ENCODE measurements at regions not wholly inside any gene's neighbourhood (a gene's known extent, or its start where the extent isn't known, plus 50 kb on each side); places are given as distances from the start of the nearest gene placed in this dataset.
"Not testable (repeated sequence)": the region's sequence is repeated elsewhere in the genome, so short reads cannot be mapped to it uniquely, and the experiment has no call there.

- not testable (repeated sequence) for TF ChIP-seq POLR2A, EP300, POLR2AphosphoS5, CTCF (IDR thresholded peaks at IDR 0.05)
Measured at GRCh38 chr21:10461445-10461844, 59.9 kb upstream of the TPTE start.

Data from sigmoid colon (tissue), 4 donors.